Activated T-helper 9 cell treated with anti-CD3 and anti-CD28 coated beads, Interleukin-2, amount 50 U/mL, for 16 hours (primary cell): ENCODE measurements at regions not wholly inside any gene's neighbourhood (a gene's known extent, or its start where the extent isn't known, plus 50 kb on each side); places are given as distances from the start of the nearest gene placed in this dataset.
"Not testable (repeated sequence)": the region's sequence is repeated elsewhere in the genome, so short reads cannot be mapped to it uniquely, and the experiment has no call there.

ENCODE experiments used
- DNase-seq: peaks from one replicate; pipeline ENCODE4 v3.0.0-alpha.2; 2020; ENCODE audit warnings: low read depth

DNA sequence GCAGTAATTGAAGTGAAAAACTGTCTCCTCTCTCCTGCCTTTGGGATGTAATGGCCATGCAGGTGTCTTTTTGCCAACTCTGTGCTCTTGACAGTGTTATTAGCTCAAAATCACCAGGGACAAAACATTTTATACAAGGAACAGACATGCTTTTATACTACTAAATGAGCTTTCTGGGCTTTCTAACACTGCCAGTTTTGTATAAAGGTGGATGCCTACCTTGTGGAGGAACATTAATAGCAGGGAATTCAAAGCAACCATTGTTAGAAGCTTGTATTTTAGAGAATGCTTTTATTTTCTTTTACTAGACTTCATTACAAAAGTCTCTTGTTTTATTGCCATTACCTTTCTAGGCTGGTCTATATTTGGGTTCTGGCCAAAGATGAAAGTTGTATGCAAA is 54.7 kb upstream of the ARSJ start:
- no peak for DNase-seq

DNA sequence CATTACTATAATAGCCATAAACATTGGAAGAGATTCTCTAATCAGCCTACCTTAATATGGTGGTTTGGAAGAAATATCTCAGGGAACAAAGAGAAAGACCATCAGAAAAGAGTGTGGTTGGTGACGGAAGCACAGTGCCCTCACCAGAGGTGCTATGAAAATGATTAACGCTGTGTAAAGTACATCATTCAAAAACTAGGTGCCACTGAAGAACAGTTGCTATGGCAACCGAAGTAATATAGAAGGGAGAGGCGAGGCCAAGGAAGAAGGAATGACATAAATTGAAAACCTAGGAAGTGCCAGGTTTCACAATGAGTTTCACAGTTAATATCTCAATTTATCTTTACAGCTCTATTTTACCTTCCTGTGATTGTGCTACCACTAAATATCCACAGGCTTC is 57.0 kb upstream of the ARSJ start:
- DNase-seq = no peak

- DNase-seq = no peak
Measured at GRCh38 chr4:114036864-114037263, 57.4 kb upstream of the ARSJ start.

- no peak for DNase-seq
Measured at GRCh38 chr4:114037988-114038387, 58.5 kb upstream of the ARSJ start.

- DNase-seq = no peak
Measured at GRCh38 chr4:114038762-114039387, 59.4 kb upstream of the ARSJ start.

GRCh38 chr4:114040319-114041116 is 61.1 kb upstream of the ARSJ start:
- DNase-seq = no peak

GRCh38 chr4:114041117-114041475 is 61.6 kb upstream of the ARSJ start:
- DNase-seq = no peak

GRCh38 chr4:114043116-114043515 is 63.7 kb upstream of the ARSJ start:
- no peak for DNase-seq

- not testable (repeated sequence) for DNase-seq
Measured at GRCh38 chr4:114044351-114044750, 64.9 kb upstream of the ARSJ start.

DNA sequence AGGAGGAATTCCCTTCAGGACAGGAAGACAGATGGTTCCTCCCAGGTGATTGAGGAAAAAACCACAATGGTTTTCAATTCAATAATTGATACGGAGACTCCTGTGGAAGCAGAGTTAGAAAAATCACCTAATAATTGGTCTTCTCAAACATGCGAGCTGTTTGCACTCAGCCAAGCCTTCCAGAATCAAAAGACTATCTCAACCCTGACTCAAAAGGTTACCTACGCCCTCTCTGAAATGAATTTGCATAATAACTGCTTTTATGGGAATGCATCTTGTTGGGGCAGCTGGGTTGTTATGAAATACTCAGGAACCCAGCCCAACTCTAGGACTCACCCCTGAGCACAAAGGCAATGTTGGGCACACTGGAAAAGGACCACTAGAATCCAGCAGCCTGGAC is 66.9 kb upstream of the ARSJ start:
- no peak for DNase-seq

DNA sequence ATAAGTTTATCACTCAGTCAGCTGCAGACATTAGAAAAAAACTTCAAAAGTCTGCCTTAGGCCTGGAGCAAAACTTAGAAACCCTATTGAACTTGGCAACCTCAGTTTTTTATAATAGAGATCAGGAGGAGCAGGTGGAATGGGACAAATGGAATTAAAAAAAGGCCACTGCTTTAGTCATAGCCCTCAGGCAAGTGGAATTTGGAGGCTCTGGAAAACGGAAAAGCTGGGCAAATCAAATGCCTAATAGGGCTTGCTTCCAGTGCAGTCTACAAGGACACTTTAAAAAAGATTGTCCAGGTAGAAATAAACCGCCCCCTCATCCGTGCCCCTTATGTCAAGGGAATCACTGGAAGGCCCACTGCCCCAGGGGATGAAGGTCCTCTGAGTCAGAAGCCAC is 68.7 kb upstream of the ARSJ start:
- not testable (repeated sequence) for DNase-seq

DNA sequence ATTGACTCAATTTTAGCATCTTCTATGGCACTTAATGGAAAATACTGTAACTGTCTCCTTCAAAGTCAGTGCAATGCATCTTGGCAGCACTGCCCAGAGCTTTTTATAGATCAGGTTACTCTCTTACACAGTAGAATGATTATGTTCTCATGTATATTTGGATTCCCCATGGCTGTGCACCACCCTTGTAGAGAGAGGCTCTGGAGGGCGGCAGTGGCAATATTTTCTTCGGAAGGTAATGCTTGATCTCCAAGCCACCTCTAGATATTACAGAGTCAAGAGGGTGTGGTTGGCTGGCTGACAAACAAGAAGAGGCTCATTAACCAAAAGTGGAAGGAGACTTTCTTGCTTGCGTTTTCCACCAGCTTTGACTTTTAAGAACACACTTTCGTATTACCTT is 72.8 kb upstream of the ARSJ start:
- no peak for DNase-seq

DNA sequence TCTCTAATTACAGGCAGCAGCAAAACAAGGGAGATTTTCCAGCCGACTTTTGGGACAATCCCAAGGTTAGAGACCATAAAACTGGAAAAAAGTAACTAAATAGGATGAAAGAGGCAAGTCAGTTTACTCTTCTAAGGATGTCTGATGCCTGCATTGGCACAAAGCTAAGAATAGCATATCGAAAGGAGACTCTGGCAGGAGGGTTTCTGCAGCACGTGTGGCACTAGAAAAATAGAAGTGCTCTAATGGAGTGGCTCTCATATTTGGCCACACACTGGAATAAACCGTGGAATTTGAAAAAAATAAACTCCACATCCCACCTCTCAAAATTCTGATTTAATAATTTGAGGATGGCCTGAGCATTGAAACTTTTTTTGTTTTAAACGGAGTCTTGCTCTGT is 77.2 kb upstream of the ARSJ start:
- DNase-seq = no peak

DNA sequence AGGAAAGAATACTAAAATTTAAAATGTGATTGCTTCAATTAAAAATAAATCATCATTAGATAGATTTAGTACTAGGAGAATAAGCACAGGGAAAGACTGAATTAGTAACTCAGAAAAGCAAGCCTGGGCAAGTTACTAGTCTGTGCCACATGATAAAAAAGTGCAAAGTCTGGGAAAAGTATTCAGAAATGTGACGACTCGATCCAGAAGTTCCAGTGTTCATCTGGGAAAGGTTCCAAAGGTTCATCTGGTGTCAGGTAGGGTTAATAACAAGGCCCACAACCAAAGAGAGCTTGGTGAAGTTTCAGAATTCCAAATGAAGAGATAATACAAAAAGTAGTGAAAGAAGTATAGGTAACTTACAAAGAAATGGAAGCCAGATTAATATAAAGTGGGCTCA is 78.3 kb upstream of the ARSJ start:
- DNase-seq = no peak

DNA sequence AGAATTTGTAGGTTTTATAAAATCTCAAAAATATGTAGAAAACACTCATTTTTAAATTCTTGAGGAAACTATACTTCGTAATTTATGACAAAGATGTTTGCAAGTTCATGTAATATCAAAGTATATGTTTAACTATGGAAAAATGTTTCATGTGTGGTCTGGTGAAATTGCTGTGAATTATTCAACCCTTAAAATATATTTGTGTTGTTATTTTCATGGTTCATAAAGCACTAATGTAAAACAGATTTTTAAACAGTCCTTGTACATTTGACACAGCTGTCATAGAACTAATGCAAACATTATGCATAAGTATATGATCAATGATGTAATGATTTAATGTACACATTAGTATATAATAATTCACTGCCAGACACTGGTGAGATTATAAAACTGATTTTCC is 83.1 kb upstream of the ARSJ start:
- no peak for DNase-seq

GRCh38 chr4:114072781-114073180 is 93.3 kb upstream of the ARSJ start:
- no peak for DNase-seq

- no peak for DNase-seq
Measured at GRCh38 chr4:114076899-114077570, 97.6 kb upstream of the ARSJ start.

DNA sequence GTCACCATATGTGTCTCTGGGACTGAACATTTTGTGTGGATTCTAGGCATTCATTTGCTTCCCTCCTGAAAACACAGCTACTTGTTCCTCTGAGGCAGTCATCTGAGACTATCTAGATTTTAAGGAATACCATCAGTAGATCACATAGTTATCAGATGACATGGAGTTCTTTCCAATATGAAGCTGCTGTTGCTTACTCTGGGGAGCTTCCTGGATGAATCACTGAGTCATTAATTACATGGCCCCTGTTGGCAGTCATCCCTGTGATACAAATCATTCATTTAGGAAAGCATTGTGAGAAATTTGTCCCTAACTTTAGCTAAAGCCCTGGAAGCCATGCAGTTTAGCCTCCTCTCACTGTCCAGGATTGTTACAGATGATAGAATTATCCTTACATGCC is 98.2 kb upstream of the ARSJ start:
- DNase-seq = no peak

GRCh38 chr4:114078636-114079035 is 99.2 kb upstream of the ARSJ start:
- DNase-seq = no peak

GRCh38 chr4:114081783-114082182 is 102.3 kb upstream of the ARSJ start:
- no peak for DNase-seq

DNA sequence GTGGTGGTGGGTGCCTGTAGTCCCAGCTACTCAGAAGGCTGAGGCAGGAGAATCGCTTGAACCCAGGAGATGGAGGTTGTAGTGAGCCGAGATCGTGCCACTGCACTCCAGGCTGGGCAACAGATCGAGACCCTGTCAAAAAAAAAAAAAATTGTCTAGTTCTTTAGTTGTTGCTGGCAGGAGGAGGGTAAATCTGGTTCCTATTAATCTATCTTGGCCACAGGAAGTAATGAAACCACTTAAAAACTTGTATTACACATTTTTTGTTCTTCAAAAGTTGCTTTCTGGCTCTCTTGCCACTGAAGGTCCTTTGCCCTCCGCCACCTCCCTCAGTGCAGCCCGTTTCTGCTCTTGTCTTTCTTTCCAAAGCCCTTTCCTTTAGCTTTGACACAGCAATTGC is 102.9 kb upstream of the ARSJ start:
- no peak for DNase-seq

DNA sequence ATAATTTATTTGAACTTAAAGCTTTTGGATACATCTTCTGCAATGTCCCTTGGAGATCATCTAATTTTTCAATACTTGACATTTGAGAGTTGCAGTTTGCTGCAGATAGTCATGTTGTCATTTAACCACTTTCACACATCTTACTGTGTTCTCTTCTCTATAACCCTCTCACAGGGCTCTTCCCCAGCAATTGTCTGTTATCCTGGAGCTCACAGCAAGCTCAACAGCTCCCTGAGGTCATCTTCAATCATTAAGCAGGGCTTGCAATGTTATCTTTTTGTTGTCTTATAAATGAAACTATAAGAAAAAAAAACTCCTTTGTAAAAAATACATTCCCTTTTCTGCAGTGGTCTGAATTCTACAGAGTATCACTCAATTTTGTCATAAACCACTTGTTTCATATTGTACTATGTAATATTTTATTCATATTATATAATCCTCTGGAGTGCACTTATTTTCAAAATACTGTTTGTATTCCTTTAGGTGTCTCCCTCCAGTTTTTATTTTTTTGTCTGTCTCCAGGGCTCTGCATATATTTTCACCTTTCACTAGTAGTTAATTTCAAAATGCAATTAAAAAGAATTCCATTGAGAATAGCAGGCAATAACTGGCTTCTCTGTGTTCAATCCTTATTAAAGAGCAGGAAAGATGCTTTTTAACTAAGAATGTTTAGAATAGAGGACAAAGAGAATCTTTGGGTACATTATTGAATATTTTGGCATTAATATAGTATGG is 106.3 kb upstream of the ARSJ start:
- no peak for DNase-seq
